ENCODE measurements at regions not wholly inside any gene's neighbourhood (a gene's known extent, or its start where the extent isn't known, plus 50 kb on each side); places are given as distances from the start of the nearest gene placed in this dataset.

- Mint-ChIP-seq H3K27me3 (peaks cover 2% of the 10 kb centered on the region), H3K27ac (no peak overlapping the region), H3K4me3 (no peak overlapping the region), H3K9me3 (no peaks in the 10 kb centered on the region), H3K4me1 (no peaks in the 10 kb centered on the region), H3K36me3 (ENCODE audit: low read depth) (no peaks in the 10 kb centered on the region)
- DNase-seq = no peak
- ATAC-seq = no peak
Observed at GRCh38 chr2:196445991-196446390, 193.5 kb upstream of the CCDC150 start.

- DNase-seq = no peak
- no peak overlapping the region for H3K27ac Mint-ChIP-seq
- no peaks in the 10 kb centered on the region for H3K9me3 Mint-ChIP-seq
- H3K4me3 Mint-ChIP-seq = no peak overlapping the region
- no peaks in the 10 kb centered on the region for H3K4me1 Mint-ChIP-seq
- peaks cover 2% of the 10 kb centered on the region for H3K27me3 Mint-ChIP-seq
- H3K36me3 Mint-ChIP-seq (ENCODE audit: low read depth) = no peaks in the 10 kb centered on the region
- ATAC-seq = no peak
Observed at GRCh38 chr2:196448407-196449079, 191.0 kb upstream of the CCDC150 start.

GRCh38 chr2:196449083-196449482 is 190.4 kb upstream of the CCDC150 start:
- Mint-ChIP-seq H3K4me1 (peaks cover 2% of the 10 kb centered on the region), H3K4me3 (no peak overlapping the region), H3K27ac (no peak overlapping the region), H3K36me3 (ENCODE audit: low read depth) (no peaks in the 10 kb centered on the region), H3K9me3 (no peaks in the 10 kb centered on the region), H3K27me3 (peaks cover 4% of the 10 kb centered on the region)
- DNase-seq (no peak), ATAC-seq (no peak)

GRCh38 chr2:196452758-196453157 is 186.8 kb upstream of the CCDC150 start:
- Mint-ChIP-seq H3K27me3 (peaks cover 17% of the 10 kb centered on the region), H3K36me3 (ENCODE audit: low read depth) (no peaks in the 10 kb centered on the region), H3K9me3 (no peaks in the 10 kb centered on the region), H3K27ac (no peak overlapping the region), H3K4me1 (peaks cover 2% of the 10 kb centered on the region), H3K4me3 (no peak overlapping the region)
- no peak for DNase-seq
- ATAC-seq = no peak

- H3K4me3 Mint-ChIP-seq = no peak overlapping the region
- peak; percentile 46 for ATAC-seq
- peaks cover 2% of the 10 kb centered on the region for H3K4me1 Mint-ChIP-seq
- H3K9me3 Mint-ChIP-seq = no peaks in the 10 kb centered on the region
- H3K36me3 Mint-ChIP-seq (ENCODE audit: low read depth) = no peaks in the 10 kb centered on the region
- peak; percentile 48 for DNase-seq
- peaks cover 19% of the 10 kb centered on the region for H3K27me3 Mint-ChIP-seq
- H3K27ac Mint-ChIP-seq = no peak overlapping the region
Observed at GRCh38 chr2:196453613-196454047, 185.9 kb upstream of the CCDC150 start.

- DNase-seq = no peak
Observed at GRCh38 chr2:196454492-196454891, 185.0 kb upstream of the CCDC150 start.

GRCh38 chr2:196459539-196459938 is 180.0 kb upstream of the CCDC150 start:
- ATAC-seq (no peak), DNase-seq (no peak)
- Mint-ChIP-seq H3K27ac (no peak overlapping the region), H3K27me3 (peaks cover 45% of the 10 kb centered on the region), H3K36me3 (ENCODE audit: low read depth) (no peaks in the 10 kb centered on the region), H3K4me3 (no peak overlapping the region), H3K9me3 (peaks cover 10% of the 10 kb centered on the region), H3K4me1 (peaks cover 12% of the 10 kb centered on the region)

More at GRCh38 chr2:196454492-196454891, 185.0 kb upstream of the CCDC150 start:
- ATAC-seq = no peak
- Mint-ChIP-seq H3K9me3 (no peaks in the 10 kb centered on the region), H3K36me3 (ENCODE audit: low read depth) (no peaks in the 10 kb centered on the region), H3K4me1 (peaks cover 9% of the 10 kb centered on the region), H3K4me3 (no peak overlapping the region), H3K27ac (no peak overlapping the region), H3K27me3 (peaks cover 27% of the 10 kb centered on the region)

GRCh38 chr2:196463706-196464105 is 175.8 kb upstream of the CCDC150 start:
- peaks cover 12% of the 10 kb centered on the region for H3K4me1 Mint-ChIP-seq
- peaks cover 36% of the 10 kb centered on the region for H3K27me3 Mint-ChIP-seq
- no peak overlapping the region for H3K4me3 Mint-ChIP-seq
- no peak for DNase-seq
- no peaks in the 10 kb centered on the region for H3K36me3 Mint-ChIP-seq (ENCODE audit: low read depth)
- H3K9me3 Mint-ChIP-seq = peaks cover 10% of the 10 kb centered on the region
- no peak for ATAC-seq
- H3K27ac Mint-ChIP-seq = no peak overlapping the region

- no peak for DNase-seq
- no peak overlapping the region for H3K4me3 Mint-ChIP-seq
- no peak overlapping the region for H3K27ac Mint-ChIP-seq
- H3K27me3 Mint-ChIP-seq = peaks cover 35% of the 10 kb centered on the region
- H3K9me3 Mint-ChIP-seq = peaks cover 10% of the 10 kb centered on the region
- ATAC-seq = no peak
- no peaks in the 10 kb centered on the region for H3K36me3 Mint-ChIP-seq (ENCODE audit: low read depth)
- H3K4me1 Mint-ChIP-seq = peaks cover 7% of the 10 kb centered on the region
Observed at GRCh38 chr2:196464311-196464710, 175.2 kb upstream of the CCDC150 start.

- DNase-seq (no peak), ATAC-seq (no peak)
- no peak overlapping the region for H3K4me3 Mint-ChIP-seq
- H3K27me3 Mint-ChIP-seq = peaks cover 18% of the 10 kb centered on the region
- no peaks in the 10 kb centered on the region for H3K36me3 Mint-ChIP-seq (ENCODE audit: low read depth)
- H3K27ac Mint-ChIP-seq = no peak overlapping the region
- H3K9me3 Mint-ChIP-seq = peaks cover 10% of the 10 kb centered on the region
- no peaks in the 10 kb centered on the region for H3K4me1 Mint-ChIP-seq
Observed at GRCh38 chr2:196466581-196466980, 172.9 kb upstream of the CCDC150 start.

- Mint-ChIP-seq H3K36me3 (ENCODE audit: low read depth) (no peaks in the 10 kb centered on the region), H3K27ac (no peak overlapping the region), H3K4me3 (no peak overlapping the region), H3K4me1 (no peaks in the 10 kb centered on the region), H3K9me3 (no peaks in the 10 kb centered on the region), H3K27me3 (peaks cover 15% of the 10 kb centered on the region)
- DNase-seq (no peak), ATAC-seq (no peak)
Observed at GRCh38 chr2:196468394-196468793, 171.1 kb upstream of the CCDC150 start.

- no peaks in the 10 kb centered on the region for H3K4me1 Mint-ChIP-seq
- ATAC-seq = no peak
- DNase-seq = no peak
- no peak overlapping the region for H3K4me3 Mint-ChIP-seq
- H3K36me3 Mint-ChIP-seq (ENCODE audit: low read depth) = no peaks in the 10 kb centered on the region
- H3K9me3 Mint-ChIP-seq = no peaks in the 10 kb centered on the region
- H3K27me3 Mint-ChIP-seq = peaks cover 14% of the 10 kb centered on the region
- H3K27ac Mint-ChIP-seq = no peak overlapping the region
Observed at GRCh38 chr2:196473617-196474016, 165.9 kb upstream of the CCDC150 start.

GRCh38 chr2:196475611-196476010 is 163.9 kb upstream of the CCDC150 start:
- H3K27me3 Mint-ChIP-seq = peaks cover 16% of the 10 kb centered on the region
- no peaks in the 10 kb centered on the region for H3K9me3 Mint-ChIP-seq
- no peak for DNase-seq
- H3K4me3 Mint-ChIP-seq = no peak overlapping the region
- H3K36me3 Mint-ChIP-seq (ENCODE audit: low read depth) = no peaks in the 10 kb centered on the region
- no peak overlapping the region for H3K27ac Mint-ChIP-seq
- no peak for ATAC-seq
- no peaks in the 10 kb centered on the region for H3K4me1 Mint-ChIP-seq

GRCh38 chr2:196478588-196478987 is 160.9 kb upstream of the CCDC150 start:
- Mint-ChIP-seq H3K27me3 (peaks cover 27% of the 10 kb centered on the region), H3K27ac (no peak overlapping the region), H3K4me3 (no peak overlapping the region), H3K9me3 (no peaks in the 10 kb centered on the region), H3K4me1 (peaks cover 5% of the 10 kb centered on the region), H3K36me3 (ENCODE audit: low read depth) (no peaks in the 10 kb centered on the region)
- no peak for DNase-seq
- ATAC-seq = no peak

GRCh38 chr2:196479350-196479749 is 160.2 kb upstream of the CCDC150 start:
- Mint-ChIP-seq H3K27ac (no peak overlapping the region), H3K4me1 (peaks cover 5% of the 10 kb centered on the region), H3K36me3 (ENCODE audit: low read depth) (no peaks in the 10 kb centered on the region), H3K9me3 (no peaks in the 10 kb centered on the region), H3K27me3 (peaks cover 27% of the 10 kb centered on the region), H3K4me3 (no peak overlapping the region)
- DNase-seq (no peak), ATAC-seq (no peak)
